Aorta (tissue), 5 donors: ENCODE measurements at regions not wholly inside any gene's neighbourhood (a gene's known extent, or its start where the extent isn't known, plus 50 kb on each side); places are given as distances from the start of the nearest gene placed in this dataset.

Experiments
- ATAC-seq: fragments of 200-7000 bp; cut with Tn5 transposase; one replicate; pipeline ENCODE4 v1.9.1; 2022; ENCODE audit warnings: moderate library complexity; ENCODE audit not compliant: low FRiP score
- DNase-seq, 2 donors: peaks; one replicate each; pipeline ENCODE4 v3.0.0-alpha.2; 2020
- H3K27ac ChIP-seq, 2 donors: one replicate each; pipeline ENCODE4 v1.5.1; 2013; ENCODE audit warnings: low read length in 2 of 2, mild to moderate bottlenecking in 2 of 2, moderate library complexity in 2 of 2, control low read depth in 1 of 2, inconsistent platforms in 1 of 2, low read depth in 1 of 2
- H3K27me3 ChIP-seq, 2 donors: one replicate each; pipeline ENCODE4 v1.6.1; 2013; ENCODE audit warnings: control low read depth in 1 of 2, low read length in 1 of 2, mild to moderate bottlenecking in 1 of 2, moderate library complexity in 1 of 2; ENCODE audit not compliant: insufficient read depth in 2 of 2, control insufficient read depth in 1 of 2
- H3K36me3 ChIP-seq, 2 donors: one replicate each; pipeline ENCODE4 v1.6.1; 2013; ENCODE audit warnings: control low read depth in 1 of 2, low read length in 1 of 2, mild to moderate bottlenecking in 1 of 2; ENCODE audit not compliant: insufficient read depth in 2 of 2, control insufficient read depth in 1 of 2
- H3K4me1 ChIP-seq, 2 donors: one replicate each; pipeline ENCODE4 v1.6.1; 2013; ENCODE audit warnings: low read length in 2 of 2, control low read depth in 1 of 2, mild to moderate bottlenecking in 1 of 2, moderate library complexity in 1 of 2; ENCODE audit not compliant: insufficient read depth in 2 of 2, control insufficient read depth in 1 of 2
- H3K4me3 ChIP-seq, 2 donors: one replicate each; pipeline ENCODE4 v1.5.1; 2013; ENCODE audit warnings: low read length in 2 of 2, control low read depth in 1 of 2, mild to moderate bottlenecking in 1 of 2
- H3K9me3 ChIP-seq: one replicate; pipeline ENCODE4 v1.6.1; 2013; ENCODE audit warnings: mild to moderate bottlenecking, low read length; ENCODE audit not compliant: control insufficient read depth
- WGBS, 2 donors: extraction: QIAGEN DNeasy Blood & Tissue Kit; methylation state at CpG; one replicate each; pipeline ENCODE4 v1.1.7; 2013; 5-methylcytosine and 5-hydroxymethylcytosine counted together
- intact Hi-C, 2 donors: fragments of 100-400 bp; cut with DNase I; formaldehyde crosslinking; loops; one replicate each; pipeline versions ENCODE4 v1.14.2 to v1.15.0; 2022
- donor health status: healthy with polysubstance abuse.
- donor health status: Bipolar disorder and iron deficiency.
- donor health status: DM: no; HTN: no; CAD: no.
- donor health status: DM: no; HTN: no; CAD: no.
- donor health status: DM: yes; HTN: yes; CAD: no.

DNA sequence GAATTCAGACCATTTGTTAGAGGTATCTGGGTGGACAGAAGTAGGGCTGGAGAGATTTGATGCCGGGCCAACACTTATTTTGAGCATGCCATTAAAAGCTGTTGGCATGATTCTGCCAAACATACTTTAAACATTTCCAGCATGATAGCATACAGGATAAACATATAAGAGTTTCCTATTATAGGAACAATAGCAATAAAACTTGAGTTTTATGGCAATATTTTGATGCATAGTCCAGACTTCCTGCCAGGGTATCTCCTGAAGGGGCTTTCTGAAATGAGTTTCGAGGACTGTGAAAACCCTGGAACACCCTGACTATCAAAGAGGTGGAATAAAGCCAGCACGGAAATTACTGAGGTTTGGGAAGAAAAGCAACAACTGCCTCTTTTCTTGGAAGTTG lies 1398.0 kb upstream of the NXPH2 start:
- intact Hi-C loops = loop anchor here in 1 of 2 donors (1.0 kb wide), 1 partner anchor 8 kb away; no protein-coding TSS in a partner anchor
- no peak for ATAC-seq
- no peaks in the 10 kb centered on the region for H3K36me3 ChIP-seq

GRCh38 chr2:140177086-140177485 lies 1396.9 kb upstream of the NXPH2 start:
- Histone ChIP-seq H3K4me1 (peaks cover 0 to 5% of the 10 kb centered on the region in 2 donors), H3K27me3 (no peaks in the 10 kb centered on the region), H3K9me3 (no peaks in the 10 kb centered on the region), H3K27ac (no peak overlapping the region), H3K36me3 (no peaks in the 10 kb centered on the region), H3K4me3 (no peak overlapping the region)
- WGBS, 2 donors = 91 to 93% methylated on average over 3 of the region's 3 CpGs
- intact Hi-C loops = no loop called here
- DNase-seq (no peak), ATAC-seq (no peak)

More for the DNA sequence above, 1398.0 kb upstream of the NXPH2 start:
- peaks cover 1% of the 10 kb centered on the region for H3K9me3 ChIP-seq
- no peak for DNase-seq
- H3K27me3 ChIP-seq = no peaks in the 10 kb centered on the region
- peak overlapping the region in 1 of 2 donors; percentile 76 for H3K27ac ChIP-seq
- peaks cover 0 to 5% of the 10 kb centered on the region in 2 donors for H3K4me1 ChIP-seq
- 6 to 8% methylated on average over 3 of the region's 3 CpGs for WGBS, 2 donors
- no peak overlapping the region for H3K4me3 ChIP-seq

- H3K4me3 ChIP-seq = no peak overlapping the region
- no peak for DNase-seq
- H3K9me3 ChIP-seq = no peaks in the 10 kb centered on the region
- H3K36me3 ChIP-seq = no peaks in the 10 kb centered on the region
- no peaks in the 10 kb centered on the region for H3K27me3 ChIP-seq
- no peak overlapping the region for H3K27ac ChIP-seq
- WGBS, 2 donors = 90 to 93% methylated on average over 5 of the region's 5 CpGs
- ATAC-seq = no peak
- intact Hi-C loops = no loop called here
- peaks cover 0 to 5% of the 10 kb centered on the region in 2 donors for H3K4me1 ChIP-seq
Measured at GRCh38 chr2:140173790-140174189, 1393.6 kb upstream of the NXPH2 start.

DNA sequence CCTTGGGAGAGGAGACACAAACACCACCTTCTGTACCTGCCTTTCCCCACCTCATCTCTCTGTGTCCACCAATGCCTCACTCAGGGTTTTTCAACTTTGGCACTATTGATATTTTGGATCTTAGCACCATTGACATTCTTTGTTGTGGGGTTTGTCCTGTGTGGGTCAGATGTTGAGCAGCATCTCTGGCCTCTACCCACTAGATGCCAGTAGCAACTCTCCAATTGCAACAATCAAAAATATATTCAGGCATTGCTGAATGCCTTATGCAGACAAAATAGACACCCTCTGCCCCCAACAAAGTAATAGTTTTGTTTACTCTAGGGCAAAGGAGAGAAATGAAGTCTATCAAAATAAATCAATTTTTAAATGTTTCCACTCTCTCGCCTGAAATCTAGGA lies 1384.3 kb upstream of the NXPH2 start:
- intact Hi-C loops = loop anchor here in 1 of 2 donors (10.0 kb wide), 1 partner anchor 690 kb away; no protein-coding TSS in a partner anchor
- Histone ChIP-seq H3K9me3 (no peaks in the 10 kb centered on the region), H3K4me3 (no peak overlapping the region), H3K4me1 (no peaks in the 10 kb centered on the region), H3K36me3 (no peaks in the 10 kb centered on the region), H3K27ac (no peak overlapping the region), H3K27me3 (no peaks in the 10 kb centered on the region)
- ATAC-seq = no peak
- 38 to 56% methylated on average over 1 of the region's 1 CpG for WGBS, 2 donors
- no peak for DNase-seq

GRCh38 chr2:140158259-140158658 lies 1378.1 kb upstream of the NXPH2 start:
- intact Hi-C loops = no loop called here
- no peaks in the 10 kb centered on the region for H3K9me3 ChIP-seq
- no peaks in the 10 kb centered on the region for H3K4me1 ChIP-seq

GRCh38 chr2:140157816-140158215 lies 1377.6 kb upstream of the NXPH2 start:
- Histone ChIP-seq H3K36me3 (no peaks in the 10 kb centered on the region), H3K4me1 (no peaks in the 10 kb centered on the region), H3K27ac (no peak overlapping the region), H3K27me3 (no peaks in the 10 kb centered on the region), H3K4me3 (no peak overlapping the region), H3K9me3 (no peaks in the 10 kb centered on the region)
- intact Hi-C loops = no loop called here
- 67 to 72% methylated on average over 5 of the region's 5 CpGs for WGBS, 2 donors
- DNase-seq (no peak), ATAC-seq (no peak)

More at GRCh38 chr2:140158259-140158658, 1378.1 kb upstream of the NXPH2 start:
- WGBS, 2 donors = 85 to 89% methylated on average over 2 of the region's 2 CpGs
- ATAC-seq (no peak), DNase-seq (no peak)
- Histone ChIP-seq H3K27me3 (no peaks in the 10 kb centered on the region), H3K4me3 (no peak overlapping the region), H3K27ac (no peak overlapping the region), H3K36me3 (no peaks in the 10 kb centered on the region)

DNA sequence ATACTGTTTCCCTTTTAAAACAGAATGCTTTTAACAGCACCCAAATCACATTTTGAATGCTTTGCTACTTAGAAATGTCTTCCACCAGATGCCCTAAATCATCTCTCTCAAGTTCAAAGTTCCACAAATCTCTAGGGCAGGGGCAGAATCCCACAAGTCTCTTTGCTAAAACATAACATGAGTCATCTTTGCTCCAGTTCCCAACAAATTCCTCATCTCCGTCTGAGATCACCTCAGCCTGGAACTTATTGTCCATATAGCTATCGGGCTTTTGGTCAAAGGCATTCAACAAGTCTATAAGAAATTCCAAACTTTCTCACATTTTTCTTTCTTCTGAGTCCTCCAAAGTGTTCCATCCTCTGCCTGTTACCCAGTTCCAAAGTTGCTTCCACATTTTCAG lies 1374.5 kb upstream of the NXPH2 start:
- no peak for DNase-seq
- Histone ChIP-seq H3K9me3 (no peaks in the 10 kb centered on the region), H3K27me3 (no peaks in the 10 kb centered on the region), H3K4me3 (no peak overlapping the region), H3K27ac (no peak overlapping the region), H3K36me3 (no peaks in the 10 kb centered on the region), H3K4me1 (no peaks in the 10 kb centered on the region)
- ATAC-seq = no peak
- 42 to 46% methylated on average over 2 of the region's 2 CpGs for WGBS, 2 donors
- intact Hi-C loops = no loop called here

DNA sequence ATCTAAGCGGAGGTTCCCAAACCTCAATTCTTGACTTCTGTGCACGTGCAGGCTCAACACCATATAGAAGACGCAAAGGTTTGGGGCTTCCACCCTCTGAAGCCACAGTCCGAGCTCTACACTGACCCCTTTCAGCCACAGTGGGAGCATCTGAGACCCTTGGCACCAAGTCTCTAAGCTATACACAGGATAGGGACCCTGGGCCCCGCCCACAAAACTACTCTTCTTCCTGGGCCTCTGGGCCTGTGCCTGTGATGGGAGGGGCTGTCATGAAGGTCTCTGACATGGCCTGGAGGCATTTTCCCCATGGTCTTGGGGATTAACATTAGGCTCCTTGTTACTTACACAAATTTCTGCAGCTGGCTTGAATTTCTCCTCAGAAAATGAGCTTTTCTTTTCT lies 1374.1 kb upstream of the NXPH2 start:
- Histone ChIP-seq H3K27ac (no peak overlapping the region), H3K36me3 (no peaks in the 10 kb centered on the region), H3K4me1 (no peaks in the 10 kb centered on the region), H3K4me3 (no peak overlapping the region), H3K9me3 (no peaks in the 10 kb centered on the region), H3K27me3 (no peaks in the 10 kb centered on the region)
- DNase-seq (no peak), ATAC-seq (no peak)
- intact Hi-C loops = no loop called here
- 90 to 91% methylated on average over 5 of the region's 5 CpGs for WGBS, 2 donors

DNA sequence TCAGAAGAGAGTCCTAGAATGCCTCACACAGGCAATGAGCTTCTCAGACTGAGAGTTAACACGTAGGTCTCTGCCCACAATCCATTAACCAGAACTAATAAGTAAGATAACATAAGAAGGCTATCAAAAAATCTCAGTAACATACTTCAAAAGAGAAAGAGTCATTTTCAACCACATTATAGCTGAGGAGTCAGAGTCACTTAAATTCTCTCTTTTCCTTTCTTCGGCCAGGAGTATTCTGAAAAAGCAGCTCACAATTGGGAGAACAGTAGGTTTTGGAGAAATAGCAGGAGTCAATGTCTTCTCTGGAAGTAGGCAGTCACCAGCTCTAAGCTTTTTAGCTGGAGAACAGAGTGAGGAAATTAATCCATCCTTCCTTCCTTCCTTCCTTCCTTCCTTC lies 1364.4 kb upstream of the NXPH2 start:
- no peaks in the 10 kb centered on the region for H3K36me3 ChIP-seq

More for the DNA sequence above, 1364.4 kb upstream of the NXPH2 start:
- DNase-seq = no peak
- peaks cover 2% of the 10 kb centered on the region for H3K9me3 ChIP-seq
- no peak overlapping the region for H3K4me3 ChIP-seq
- no peaks in the 10 kb centered on the region for H3K4me1 ChIP-seq
- H3K27ac ChIP-seq = no peak overlapping the region
- H3K27me3 ChIP-seq = no peaks in the 10 kb centered on the region
- no peak for ATAC-seq
- intact Hi-C loops = no loop called here
- 89 to 92% methylated on average over 2 of the region's 2 CpGs for WGBS, 2 donors
